GM12892 (cell line): ENCODE measurements at regions not wholly inside any gene's neighbourhood (a gene's known extent, or its start where the extent isn't known, plus 50 kb on each side); places are given as distances from the start of the nearest gene placed in this dataset.

ENCODE experiments used
- POLR2A ChIP-seq: IDR thresholded peaks from 2 replicates; pipeline ENCODE4 v1.6.1; 2011; ENCODE audit warnings: low read depth, low read length, control low read depth
- POLR2AphosphoS5 ChIP-seq: IDR thresholded peaks from 2 replicates; pipeline ENCODE4 v1.6.1; 2011; ENCODE audit warnings: low read depth, low read length, control low read depth
- TAF1 ChIP-seq: IDR thresholded peaks from 2 replicates; pipeline ENCODE4 v1.6.1; 2011; ENCODE audit warnings: low read depth, mild to moderate bottlenecking, control low read depth, low read length, borderline replicate concordance

- TF ChIP-seq POLR2A: no peak
- TF ChIP-seq POLR2AphosphoS5: no peak
- TF ChIP-seq TAF1: no peak
Observed at GRCh38 chr10:61136139-61136538, 192.2 kb upstream of the RHOBTB1 start.
